ENCODE measurements at regions not wholly inside any gene's neighbourhood (a gene's known extent, or its start where the extent isn't known, plus 50 kb on each side); places are given as distances from the start of the nearest gene placed in this dataset.
"Not testable (repeated sequence)": the region's sequence is repeated elsewhere in the genome, so short reads cannot be mapped to it uniquely, and the experiment has no call there.

- DNase-seq (ENCODE audit: extremely low read depth, low read depth, low spot score): not testable (repeated sequence)
Observed at GRCh38 chr6:104676679-104677078, 183.0 kb downstream of the HACE1 start.

- not testable (repeated sequence) for DNase-seq (ENCODE audit: extremely low read depth, low read depth, low spot score)
Observed at GRCh38 chr6:104675161-104675560, 184.6 kb downstream of the HACE1 start.

GRCh38 chr6:104673078-104673477, 186.6 kb downstream of the HACE1 start:
- DNase-seq (ENCODE audit: extremely low read depth, low read depth, low spot score): not testable (repeated sequence)

- not testable (repeated sequence) for DNase-seq (ENCODE audit: extremely low read depth, low read depth, low spot score)
Observed at GRCh38 chr6:104671591-104671891, 188.2 kb downstream of the HACE1 start.

- DNase-seq (ENCODE audit: extremely low read depth, low read depth, low spot score): not testable (repeated sequence)
Observed at GRCh38 chr6:104670834-104671590, 188.7 kb downstream of the HACE1 start.

- no peak for DNase-seq (ENCODE audit: extremely low read depth, low read depth, low spot score)
Observed at GRCh38 chr6:104669483-104669882, 190.2 kb downstream of the HACE1 start.

- no peak for DNase-seq (ENCODE audit: extremely low read depth, low read depth, low spot score)
Observed at GRCh38 chr6:104656235-104656634, 203.5 kb downstream of the HACE1 start.

GRCh38 chr6:104653781-104654180, 205.9 kb downstream of the HACE1 start:
- no peak for DNase-seq (ENCODE audit: extremely low read depth, low read depth, low spot score)

GRCh38 chr6:104648347-104648746, 211.4 kb downstream of the HACE1 start:
- DNase-seq (ENCODE audit: extremely low read depth, low read depth, low spot score): no peak

- no peak for DNase-seq (ENCODE audit: extremely low read depth, low read depth, low spot score)
Observed at GRCh38 chr6:104644848-104645247, 214.9 kb downstream of the HACE1 start.

GRCh38 chr6:104642871-104643270, 216.8 kb downstream of the HACE1 start:
- no peak for DNase-seq (ENCODE audit: extremely low read depth, low read depth, low spot score)

- DNase-seq (ENCODE audit: extremely low read depth, low read depth, low spot score): no peak
Observed at GRCh38 chr6:104640761-104641160, 219.0 kb downstream of the HACE1 start.

GRCh38 chr6:104640150-104640700, 219.5 kb downstream of the HACE1 start:
- no peak for DNase-seq (ENCODE audit: extremely low read depth, low read depth, low spot score)

- no peak for DNase-seq (ENCODE audit: extremely low read depth, low read depth, low spot score)
Observed at GRCh38 chr6:104639668-104640067, 220.1 kb downstream of the HACE1 start.

GRCh38 chr6:104638841-104639290, 220.9 kb downstream of the HACE1 start:
- peak; percentile 73 for DNase-seq (ENCODE audit: extremely low read depth, low read depth, low spot score)

- DNase-seq (ENCODE audit: extremely low read depth, low read depth, low spot score): no peak
Observed at GRCh38 chr6:104633125-104633524, 226.6 kb downstream of the HACE1 start.

GRCh38 chr6:104632588-104632987, 227.1 kb downstream of the HACE1 start:
- DNase-seq (ENCODE audit: extremely low read depth, low read depth, low spot score): no peak

GRCh38 chr6:104630955-104631354, 228.8 kb downstream of the HACE1 start:
- no peak for DNase-seq (ENCODE audit: extremely low read depth, low read depth, low spot score)

GRCh38 chr6:104630522-104630921, 229.2 kb downstream of the HACE1 start:
- DNase-seq (ENCODE audit: extremely low read depth, low read depth, low spot score): no peak

- DNase-seq (ENCODE audit: extremely low read depth, low read depth, low spot score): no peak
Observed at GRCh38 chr6:104629826-104630225, 229.9 kb downstream of the HACE1 start.

- no peak for DNase-seq (ENCODE audit: extremely low read depth, low read depth, low spot score)
Observed at GRCh38 chr6:104625536-104625935, 234.2 kb downstream of the HACE1 start.

- no peak for DNase-seq (ENCODE audit: extremely low read depth, low read depth, low spot score)
Observed at GRCh38 chr6:104623052-104623690, 236.5 kb downstream of the HACE1 start.
